Left ventricle myocardium superior (tissue), 1 donor: ENCODE measurements at regions not wholly inside any gene's neighbourhood (a gene's known extent, or its start where the extent isn't known, plus 50 kb on each side); places are given as distances from the start of the nearest gene placed in this dataset.
"Not testable (repeated sequence)": the region's sequence is repeated elsewhere in the genome, so short reads cannot be mapped to it uniquely, and the experiment has no call there.

Experiments used
- ATAC-seq: fragments of 200-7000 bp; cut with Tn5 transposase; one replicate; pipeline ENCODE4 v1.9.1; 2020; ENCODE audit warnings: mild to moderate bottlenecking, moderate library complexity
- DNase-seq: peaks from one replicate; pipeline ENCODE4 v3.0.0-alpha.2; 2020
- intact Hi-C: fragments of 100-400 bp; cut with micrococcal nuclease; formaldehyde crosslinking; loops from one replicate; pipeline ENCODE4 v1.11.0; 2022
- donor health status: DM: no; HTN: yes; CAD: no; lungs with severe emphysema.

GRCh38 chr7:66557214-66558200 lies 71.2 kb upstream of the KCTD7 start:
- peak; percentile 86 for DNase-seq
- peak; percentile 83 for ATAC-seq
- intact Hi-C loops: no loop called here

- DNase-seq: no peak
- peak; percentile 5 for ATAC-seq
- intact Hi-C loops: no loop called here
Measured at GRCh38 chr7:66558201-66558641, 70.5 kb upstream of the KCTD7 start.

- no peak for DNase-seq
- intact Hi-C loops: no loop called here
- no peak for ATAC-seq
Measured at GRCh38 chr7:66558660-66559465, 69.8 kb upstream of the KCTD7 start.

DNA sequence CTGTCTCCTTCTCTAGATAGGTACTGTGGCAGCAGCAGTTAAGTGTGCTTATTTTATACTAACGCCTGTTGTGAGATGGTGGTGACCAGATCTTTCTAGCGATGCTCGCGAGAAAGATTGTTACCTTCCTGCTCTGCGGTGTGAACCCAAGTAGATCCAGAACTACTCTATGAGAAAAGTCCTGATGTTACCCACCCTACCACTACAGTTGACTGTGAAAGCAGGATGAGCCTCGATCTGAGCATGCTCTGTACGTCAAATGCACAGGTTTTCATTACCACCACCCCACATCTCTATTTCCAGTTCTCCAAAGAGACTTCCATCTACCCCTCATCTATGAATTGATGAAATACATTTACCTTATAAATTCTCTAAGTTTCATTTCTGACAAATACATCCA lies 64.6 kb upstream of the KCTD7 start:
- no peak for ATAC-seq
- intact Hi-C loops: no loop called here
- DNase-seq: no peak

DNA sequence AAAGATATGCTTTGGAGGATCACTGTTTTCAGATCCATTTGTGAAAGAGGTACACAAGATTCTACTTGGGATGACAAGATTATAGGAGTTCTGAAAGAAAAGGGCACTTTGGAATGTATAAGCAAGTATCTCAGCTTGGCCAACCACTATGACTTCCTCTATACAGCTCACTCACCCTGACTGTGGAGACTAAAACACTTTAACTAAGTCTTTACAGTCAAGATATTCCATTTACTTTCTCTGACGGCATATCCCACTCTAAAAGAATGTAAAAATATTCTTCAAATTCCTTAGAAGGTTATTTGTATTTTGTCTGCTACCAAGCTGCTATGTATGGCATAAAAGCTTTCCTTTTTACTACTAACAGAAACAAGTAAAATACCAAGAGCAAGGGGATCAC lies 58.5 kb upstream of the KCTD7 start:
- intact Hi-C loops: not testable (repeated sequence)

GRCh38 chr7:66571568-66571967 lies 57.1 kb upstream of the KCTD7 start:
- intact Hi-C loops: no loop called here
- DNase-seq: no peak
- ATAC-seq: no peak

More for the DNA sequence above, 58.5 kb upstream of the KCTD7 start:
- ATAC-seq, DNase-seq: not testable (repeated sequence)

- ATAC-seq, intact Hi-C loops, DNase-seq: not testable (repeated sequence)
Measured at GRCh38 chr7:66573782-66574495, 54.7 kb upstream of the KCTD7 start.

DNA sequence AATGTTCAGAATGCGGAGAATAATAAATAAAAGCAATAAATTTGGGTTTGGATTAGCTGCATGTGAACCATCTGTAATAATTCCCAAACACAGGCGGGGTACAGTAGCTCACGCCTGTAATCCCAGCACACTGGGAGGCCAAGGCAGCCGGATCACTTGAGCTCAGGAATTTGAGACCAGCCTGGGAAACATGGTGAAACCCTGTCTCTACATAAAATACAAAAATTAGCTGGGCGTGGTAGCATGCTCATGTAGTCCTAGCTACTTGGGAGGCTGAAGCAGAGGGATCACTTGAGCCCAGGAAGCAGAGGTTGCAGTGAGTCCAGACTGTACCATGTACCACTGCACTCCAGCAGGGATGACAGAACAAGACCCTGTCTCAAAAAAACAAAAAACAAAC lies 53.9 kb upstream of the KCTD7 start:
- intact Hi-C loops, ATAC-seq, DNase-seq: not testable (repeated sequence)

DNA sequence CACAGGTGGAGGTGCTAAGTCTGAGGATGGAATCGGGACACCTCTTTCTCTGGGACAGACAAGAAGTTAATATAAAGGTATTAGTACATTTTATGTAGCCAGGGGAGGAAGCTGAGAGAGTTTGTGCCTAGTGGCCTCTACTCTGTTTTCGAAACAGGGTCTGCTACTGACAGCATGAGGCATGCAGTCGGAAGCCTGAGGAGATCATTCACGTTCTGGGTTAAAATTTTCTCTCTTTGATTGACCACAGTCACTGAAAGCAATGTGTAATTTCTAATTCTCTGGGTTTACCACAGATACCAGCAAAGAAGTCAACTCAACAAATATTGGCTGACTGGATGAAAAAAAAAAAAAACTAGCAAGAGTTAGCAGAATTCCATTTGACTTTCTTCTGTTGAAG lies 53.3 kb upstream of the KCTD7 start:
- no peak for DNase-seq
- no peak for ATAC-seq
- intact Hi-C loops: no loop called here

DNA sequence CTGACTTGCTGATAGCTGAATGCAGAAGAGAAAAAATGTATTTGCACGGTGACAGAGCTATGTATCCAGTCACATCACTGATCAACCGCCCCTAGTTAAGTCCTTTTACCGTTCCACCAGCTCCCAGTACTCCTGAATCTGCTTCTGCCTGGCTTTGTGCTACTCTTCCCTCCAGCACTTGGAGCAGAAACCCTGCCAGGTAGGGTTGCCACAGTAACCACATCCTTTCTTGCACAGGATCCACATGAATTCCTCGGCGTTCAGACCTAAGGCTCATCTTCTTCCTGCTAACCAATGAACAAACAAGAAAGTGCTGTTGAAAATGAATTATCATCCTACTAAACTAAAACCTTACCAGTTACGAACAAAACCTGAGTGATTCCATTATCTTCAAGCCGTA lies 52.0 kb upstream of the KCTD7 start:
- ATAC-seq (no peak), DNase-seq (no peak)
- intact Hi-C loops: no loop called here
